Hepatocyte (in vitro differentiated cells): ENCODE measurements at regions not wholly inside any gene's neighbourhood (a gene's known extent, or its start where the extent isn't known, plus 50 kb on each side); places are given as distances from the start of the nearest gene placed in this dataset.

Experiments used
- DNase-seq: peaks from one replicate; pipeline ENCODE4 v3.0.0-alpha.2; 2016; ENCODE audit warnings: low spot score
- H2AFZ ChIP-seq: fragments of 200-600 bp; sonication (generic); 2 replicates; pipeline ENCODE4 v1.6.0; 2016; ENCODE audit warnings: antibody characterized with exemption, mild to moderate bottlenecking
- H3K27ac ChIP-seq: fragments of 200-600 bp; sonication (generic); 2 replicates; pipeline ENCODE4 v1.5.1; 2016; ENCODE audit warnings: mild to moderate bottlenecking
- H3K27me3 ChIP-seq: fragments of 200-600 bp; sonication (generic); 2 replicates; pipeline ENCODE4 v1.6.1; 2016
- H3K36me3 ChIP-seq: fragments of 200-600 bp; sonication (generic); replicated peaks from 2 replicates; pipeline ENCODE4 v1.5.1; 2016; ENCODE audit warnings: low read depth; ENCODE audit not compliant: insufficient read depth
- H3K4me1 ChIP-seq: fragments of 200-600 bp; sonication (generic); 2 replicates; pipeline ENCODE4 v1.5.1; 2016; ENCODE audit warnings: mild to moderate bottlenecking, moderate library complexity; ENCODE audit not compliant: insufficient read depth
- H3K4me2 ChIP-seq: fragments of 200-600 bp; sonication (generic); 2 replicates; pipeline ENCODE4 v1.6.0; 2016
- H3K4me3 ChIP-seq: fragments of 200-600 bp; sonication (generic); 2 replicates; pipeline ENCODE4 v1.5.1; 2016; ENCODE audit warnings: mild to moderate bottlenecking
- H3K79me2 ChIP-seq: fragments of 200-600 bp; sonication (generic); 2 replicates; pipeline ENCODE4 v1.6.0; 2017; ENCODE audit warnings: mild to moderate bottlenecking
- H3K9me2 ChIP-seq: fragments of 200-600 bp; sonication (generic); replicated peaks from 2 replicates; pipeline ENCODE4 v1.6.0; 2017; ENCODE audit warnings: mild to moderate bottlenecking; ENCODE audit not compliant: insufficient read depth
- H3K9me3 ChIP-seq: fragments of 200-600 bp; sonication (generic); 2 replicates; pipeline ENCODE4 v1.5.1; 2016; ENCODE audit warnings: low read depth, mild to moderate bottlenecking
- H4K20me1 ChIP-seq: fragments of 200-600 bp; sonication (generic); 2 replicates; pipeline ENCODE4 v1.6.0; 2016; ENCODE audit warnings: mild to moderate bottlenecking; ENCODE audit not compliant: insufficient read depth, poor library complexity, severe bottlenecking
- EZH2 ChIP-seq: fragments of 200-600 bp; sonication (generic); IDR thresholded peaks from 2 replicates; pipeline ENCODE4 v1.6.1; 2016; ENCODE audit warnings: antibody characterized with exemption, mild to moderate bottlenecking, borderline replicate concordance
- EZH2phosphoT487 ChIP-seq: fragments of 200-600 bp; sonication (generic); IDR thresholded peaks from one replicate; pipeline ENCODE4 v1.6.1; 2018; ENCODE audit warnings: antibody characterized with exemption, mild to moderate bottlenecking, low read depth, moderate library complexity; ENCODE audit not compliant: unreplicated experiment, severe bottlenecking
- WGBS: methylation state at CpG from one replicate; pipeline ENCODE4 v1.1.6; 2016; ENCODE audit warnings: low lambda C conversion rate; ENCODE audit errors: missing lambda C conversion rate; 5-methylcytosine and 5-hydroxymethylcytosine counted together
- TF ChIP-seq, protein P1 (sequence below): fragments of 200-600 bp; sonication (generic); IDR thresholded peaks from 2 replicates; pipeline ENCODE4 v1.5.1; 2016; ENCODE audit warnings: antibody characterized with exemption, mild to moderate bottlenecking; ENCODE audit not compliant: poor library complexity

DNA sequence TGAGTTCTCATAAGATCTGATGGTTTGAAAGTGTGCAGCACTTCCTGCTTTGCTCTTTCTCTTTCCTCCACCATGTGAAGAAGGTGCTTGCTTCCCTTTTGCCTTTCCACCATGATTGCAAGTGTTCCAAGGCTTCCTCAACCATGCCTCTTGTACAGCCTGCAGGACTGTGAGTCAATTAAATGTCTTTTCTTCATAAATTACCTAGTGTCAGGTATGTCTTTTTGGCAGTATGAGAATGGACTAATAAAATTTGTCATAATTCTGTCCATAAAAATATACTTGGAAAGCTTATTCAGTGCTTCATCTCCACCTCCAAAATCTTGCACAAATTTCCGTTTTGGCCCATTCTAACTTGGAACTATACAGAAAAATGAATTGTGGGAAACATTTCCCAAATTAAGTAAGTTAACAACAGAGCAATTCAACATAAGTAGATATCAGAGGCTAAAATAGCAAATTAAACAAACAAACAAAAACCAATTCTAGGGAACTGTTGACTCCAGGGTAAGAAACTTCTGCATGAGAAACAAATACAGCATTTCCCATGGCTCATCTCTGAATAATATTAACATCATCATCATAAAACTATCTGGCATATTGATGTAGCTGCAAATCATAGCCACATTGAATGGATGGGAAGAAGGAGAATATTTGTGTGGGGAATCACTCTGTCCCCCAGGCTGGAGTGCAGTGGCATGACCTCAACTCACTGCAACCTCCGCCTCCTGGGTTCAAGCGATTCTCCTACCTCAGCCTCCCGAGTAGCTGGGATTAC, 459.5 kb upstream of the FAR2 start:
- 96% methylated on average over 4 of the region's 4 CpGs for WGBS
- no peak overlapping the region for H3K4me2 ChIP-seq
- TF ChIP-seq EZH2phosphoT487 (no peak), EZH2 (no peak)
- TF ChIP-seq, protein P1, sequence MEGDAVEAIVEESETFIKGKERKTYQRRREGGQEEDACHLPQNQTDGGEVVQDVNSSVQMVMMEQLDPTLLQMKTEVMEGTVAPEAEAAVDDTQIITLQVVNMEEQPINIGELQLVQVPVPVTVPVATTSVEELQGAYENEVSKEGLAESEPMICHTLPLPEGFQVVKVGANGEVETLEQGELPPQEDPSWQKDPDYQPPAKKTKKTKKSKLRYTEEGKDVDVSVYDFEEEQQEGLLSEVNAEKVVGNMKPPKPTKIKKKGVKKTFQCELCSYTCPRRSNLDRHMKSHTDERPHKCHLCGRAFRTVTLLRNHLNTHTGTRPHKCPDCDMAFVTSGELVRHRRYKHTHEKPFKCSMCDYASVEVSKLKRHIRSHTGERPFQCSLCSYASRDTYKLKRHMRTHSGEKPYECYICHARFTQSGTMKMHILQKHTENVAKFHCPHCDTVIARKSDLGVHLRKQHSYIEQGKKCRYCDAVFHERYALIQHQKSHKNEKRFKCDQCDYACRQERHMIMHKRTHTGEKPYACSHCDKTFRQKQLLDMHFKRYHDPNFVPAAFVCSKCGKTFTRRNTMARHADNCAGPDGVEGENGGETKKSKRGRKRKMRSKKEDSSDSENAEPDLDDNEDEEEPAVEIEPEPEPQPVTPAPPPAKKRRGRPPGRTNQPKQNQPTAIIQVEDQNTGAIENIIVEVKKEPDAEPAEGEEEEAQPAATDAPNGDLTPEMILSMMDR, result no peak
- H4K20me1 ChIP-seq, result no peaks in the 10 kb centered on the region
- H3K4me3 ChIP-seq, result no peak overlapping the region
- H3K79me2 ChIP-seq, result no peaks in the 10 kb centered on the region
- no peaks in the 10 kb centered on the region for H3K9me3 ChIP-seq
- H3K27me3 ChIP-seq, result no peaks in the 10 kb centered on the region
- H2AFZ ChIP-seq, result no peak overlapping the region
- H3K27ac ChIP-seq, result no peak overlapping the region
- no peaks in the 10 kb centered on the region for H3K4me1 ChIP-seq
- H3K9me2 ChIP-seq, result no peaks in the 10 kb centered on the region
- H3K36me3 ChIP-seq, result no peaks in the 10 kb centered on the region
- DNase-seq, result no peak

DNA sequence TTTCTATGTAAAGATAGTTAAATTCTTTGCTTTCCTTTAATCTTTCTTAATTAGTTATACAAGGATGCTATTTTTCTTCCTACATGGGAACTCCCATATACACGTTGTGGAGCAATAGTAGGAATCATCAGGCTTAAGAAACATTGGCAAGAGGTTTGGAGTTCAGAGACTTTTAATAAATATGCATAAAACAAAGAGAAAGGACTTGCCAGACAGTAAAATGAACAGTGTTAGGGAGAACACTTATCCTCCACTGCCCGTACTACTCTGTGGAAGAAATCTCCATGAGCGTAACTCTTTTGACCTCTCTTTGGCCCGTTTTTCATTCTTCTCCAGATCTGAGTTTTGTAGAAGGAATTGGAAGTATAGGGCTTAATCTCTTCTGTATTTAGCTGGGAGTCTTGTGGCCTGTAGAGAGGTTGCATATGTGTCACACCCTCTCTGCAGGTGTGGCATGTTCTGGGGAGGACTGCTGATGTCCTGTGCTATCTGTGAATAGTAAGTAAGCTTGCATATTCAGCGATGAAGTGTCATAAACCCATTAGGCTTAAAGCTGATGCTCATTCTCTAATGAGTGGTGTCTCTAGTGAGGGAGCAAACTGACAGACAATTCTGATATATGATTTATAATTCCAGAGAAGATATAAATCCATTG, 455.4 kb upstream of the FAR2 start:
- Histone ChIP-seq H3K9me3 (no peaks in the 10 kb centered on the region), H3K79me2 (no peaks in the 10 kb centered on the region), H3K9me2 (no peaks in the 10 kb centered on the region), H3K27me3 (no peaks in the 10 kb centered on the region), H4K20me1 (no peaks in the 10 kb centered on the region), H3K27ac (no peak overlapping the region), H2AFZ (no peak overlapping the region), H3K4me2 (no peak overlapping the region), H3K4me3 (no peak overlapping the region), H3K4me1 (no peaks in the 10 kb centered on the region), H3K36me3 (no peaks in the 10 kb centered on the region)
- DNase-seq, result no peak
- no peak for TF ChIP-seq EZH2phosphoT487
- TF ChIP-seq, protein P1, result no peak
- no peak for TF ChIP-seq EZH2
- WGBS, result 87% methylated on average over 5 of the region's 5 CpGs

DNA sequence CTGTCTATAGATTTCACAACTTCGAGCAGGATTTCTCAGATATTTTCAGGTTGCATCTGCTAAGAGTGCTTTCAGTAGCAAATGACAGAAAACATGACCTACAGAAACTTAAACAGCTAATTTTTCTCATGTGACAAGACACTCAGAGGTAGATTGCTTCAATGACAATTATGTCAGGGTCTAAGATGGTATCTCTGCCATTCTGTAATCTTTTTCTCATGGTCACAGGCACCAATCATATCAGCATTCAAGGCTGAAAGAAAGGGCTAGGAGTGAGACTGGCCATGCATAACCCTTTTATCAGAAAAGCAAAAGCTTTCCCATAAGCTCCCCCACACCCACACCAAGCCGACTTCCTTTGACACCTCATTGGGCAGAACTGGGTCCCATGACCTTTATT, 450.5 kb upstream of the FAR2 start:
- no peaks in the 10 kb centered on the region for H3K79me2 ChIP-seq
- no peak overlapping the region for H3K4me2 ChIP-seq
- H3K9me3 ChIP-seq, result no peaks in the 10 kb centered on the region
- H3K27ac ChIP-seq, result no peak overlapping the region
- TF ChIP-seq EZH2phosphoT487, result no peak
- no peak for TF ChIP-seq EZH2
- TF ChIP-seq, protein P1, result no peak
- H2AFZ ChIP-seq, result no peak overlapping the region
- no peaks in the 10 kb centered on the region for H3K4me1 ChIP-seq
- H3K9me2 ChIP-seq, result no peaks in the 10 kb centered on the region
- H4K20me1 ChIP-seq, result no peaks in the 10 kb centered on the region
- 75% methylated on average over 2 of the region's 2 CpGs for WGBS
- no peak for DNase-seq
- H3K27me3 ChIP-seq, result no peaks in the 10 kb centered on the region
- no peak overlapping the region for H3K4me3 ChIP-seq
- H3K36me3 ChIP-seq, result no peaks in the 10 kb centered on the region
